IMR-90 (cell line): ENCODE measurements at regions not wholly inside any gene's neighbourhood (a gene's known extent, or its start where the extent isn't known, plus 50 kb on each side); places are given as distances from the start of the nearest gene placed in this dataset.
"Not testable (repeated sequence)": the region's sequence is repeated elsewhere in the genome, so short reads cannot be mapped to it uniquely, and the experiment has no call there.

ENCODE experiments used
- ATAC-seq: fragments of 200-7000 bp; cut with Tn5 transposase; 2 replicates; pipeline ENCODE4 v1.9.1; 2020; ENCODE audit warnings: low read depth, mild to moderate bottlenecking, moderate library complexity
- BruUV-seq: library from RNA; stranded (reverse); fragments of 400-500 nt; replicated peaks from 2 replicates; lab custom pipeline; 2021; lab: Mats Ljungman, UMichigan
- CTCF ChIA-PET: fragments of 300-600 bp; formaldehyde crosslinking; extraction: SDS; loops from one replicate; lab custom pipeline; 2021; ENCODE audit warnings: antibody characterized with exemption; lab: Yijun Ruan, JAX
- POLR2A ChIA-PET: fragments of 300-600 bp; sonication (Branson Sonifier 250); formaldehyde crosslinking; loops from one replicate; lab custom pipeline; 2022; ENCODE audit warnings: antibody characterized with exemption; ENCODE audit not compliant: unreplicated experiment; lab: Charles Lee
- DNase-seq: peaks from one replicate; pipeline ENCODE4 v3.0.0; 2013
- H2AFZ ChIP-seq: replicated peaks from 2 replicates; pipeline ENCODE3; 2013; ENCODE audit warnings: low read length, mild to moderate bottlenecking; ENCODE audit not compliant: poor library complexity
- H2AK5ac ChIP-seq: 2 replicates; pipeline ENCODE4 v1.6.1; 2013; ENCODE audit warnings: low read depth, low read length, inconsistent platforms
- H2AK9ac ChIP-seq: replicated peaks from 2 replicates; pipeline ENCODE3; 2013; ENCODE audit warnings: mild to moderate bottlenecking, low read depth, low read length, moderate library complexity; ENCODE audit not compliant: poor library complexity
- H2BK120ac ChIP-seq: 2 replicates; pipeline ENCODE4 v1.6.1; 2013; ENCODE audit warnings: low read depth, low read length, inconsistent platforms
- H2BK15ac ChIP-seq: 3 replicates; pipeline ENCODE4 v1.6.1; 2013; ENCODE audit warnings: low read depth, low read length, inconsistent platforms
- H2BK20ac ChIP-seq: 2 replicates; pipeline ENCODE4 v1.6.1; 2013; ENCODE audit warnings: low read depth, mild to moderate bottlenecking, inconsistent platforms, low read length, moderate library complexity
- H2BK5ac ChIP-seq: 2 replicates; pipeline ENCODE4 v1.6.1; 2013; ENCODE audit warnings: mild to moderate bottlenecking, low read depth, low read length, inconsistent platforms; ENCODE audit not compliant: poor library complexity, severe bottlenecking
- H3K14ac ChIP-seq: replicated peaks from 2 replicates; pipeline ENCODE4 v1.6.1; 2013; ENCODE audit warnings: low read depth, low read length, inconsistent platforms
- H3K18ac ChIP-seq: 2 replicates; pipeline ENCODE4 v1.6.1; 2013; ENCODE audit warnings: low read depth, low read length, control low read depth
- H3K23ac ChIP-seq: 2 replicates; pipeline ENCODE4 v1.6.1; 2013; ENCODE audit warnings: low read depth, low read length, inconsistent platforms
- H3K27ac ChIP-seq: 2 replicates; pipeline ENCODE4 v1.5.1; 2013; ENCODE audit warnings: mild to moderate bottlenecking, control low read depth, low read length; ENCODE audit not compliant: insufficient read depth
- H3K27me3 ChIP-seq: 2 replicates; pipeline ENCODE4 v1.6.1; 2013; ENCODE audit warnings: low read length; ENCODE audit not compliant: control insufficient read depth, insufficient read depth
- H3K36me3 ChIP-seq: 2 replicates; pipeline ENCODE4 v1.6.1; 2013; ENCODE audit warnings: low read length, mixed read lengths; ENCODE audit not compliant: control insufficient read depth, insufficient read depth
- H3K4ac ChIP-seq: 2 replicates; pipeline ENCODE4 v1.6.1; 2013; ENCODE audit warnings: low read depth, low read length, inconsistent platforms
- H3K4me1 ChIP-seq: 2 replicates; pipeline ENCODE4 v1.6.1; 2013; ENCODE audit warnings: low read length, mixed read lengths; ENCODE audit not compliant: control insufficient read depth, insufficient read depth
- H3K4me2 ChIP-seq: 2 replicates; pipeline ENCODE4 v1.6.1; 2013; ENCODE audit warnings: low read depth, mild to moderate bottlenecking, control low read depth, low read length, moderate library complexity
- H3K4me3 ChIP-seq: 2 replicates; pipeline ENCODE4 v1.5.1; 2013; ENCODE audit warnings: low read depth, mild to moderate bottlenecking, control low read depth, low read length, moderate library complexity; ENCODE audit not compliant: insufficient read depth
- H3K56ac ChIP-seq: 2 replicates; pipeline ENCODE4 v1.6.1; 2013; ENCODE audit warnings: low read length, inconsistent platforms; ENCODE audit not compliant: insufficient read depth; ENCODE audit errors: extremely low read depth
- H3K79me1 ChIP-seq, 2 experiments: 2 replicates each; pipeline ENCODE4 v1.6.1; 2013; ENCODE audit warnings: low read length in 2 of 2, inconsistent platforms in 1 of 2, low read depth in 1 of 2
- H3K9ac ChIP-seq: 2 replicates; pipeline ENCODE4 v1.6.1; 2013; ENCODE audit warnings: low read depth, low read length, control low read depth
- H3K9me1 ChIP-seq: 2 replicates; pipeline ENCODE4 v1.6.1; 2013; ENCODE audit warnings: low read length, inconsistent platforms; ENCODE audit not compliant: insufficient read depth
- H3K9me3 ChIP-seq: 2 replicates; pipeline ENCODE4 v1.6.1; 2013; ENCODE audit warnings: low read length; ENCODE audit not compliant: control insufficient read depth, insufficient read depth
- H4K20me1 ChIP-seq: 2 replicates; pipeline ENCODE4 v1.6.1; 2013; ENCODE audit warnings: low read length, inconsistent platforms; ENCODE audit not compliant: insufficient read depth
- H4K5ac ChIP-seq: 2 replicates; pipeline ENCODE4 v1.6.1; 2013; ENCODE audit warnings: mild to moderate bottlenecking, low read depth, low read length, control low read depth
- H4K8ac ChIP-seq, 2 experiments: 2 replicates each; pipeline ENCODE4 v1.6.1; 2013; ENCODE audit warnings: low read depth in 2 of 2, low read length in 2 of 2, control low read depth in 1 of 2, inconsistent platforms in 1 of 2
- H4K91ac ChIP-seq: 2 replicates; pipeline ENCODE4 v1.6.1; 2013; ENCODE audit warnings: low read depth, low read length, inconsistent platforms; ENCODE audit not compliant: insufficient read depth
- CEBPB ChIP-seq: IDR thresholded peaks from 2 replicates; pipeline ENCODE4 v1.6.1; 2012; ENCODE audit warnings: low read depth, low read length, improper control_type of control experiment
- RAD21 ChIP-seq: IDR thresholded peaks from 2 replicates; pipeline ENCODE4 v1.6.1; 2012; ENCODE audit warnings: low read length, improper control_type of control experiment
- RFX5 ChIP-seq: IDR thresholded peaks from 2 replicates; pipeline ENCODE4 v1.8.0; 2012; ENCODE audit warnings: low read depth, mild to moderate bottlenecking, low read length, moderate library complexity
- WGBS, 2 experiments: methylation state at CpG; one replicate each; pipeline versions ENCODE4 v1.1.5 to v1.1.7; 2013; ENCODE audit warnings: missing lambda C conversion rate in 2 of 2; ENCODE audit not compliant: insufficient read length in 1 of 2; ENCODE audit errors: extremely low coverage in 2 of 2; 5-methylcytosine and 5-hydroxymethylcytosine counted together
- dilution Hi-C: fragments of 300-500 bp; cut with HindIII; formaldehyde crosslinking; loops from one replicate; pipeline ENCODE4 v1.14.3; 2018; ENCODE audit warnings: low sequenced_read_pairs; ENCODE audit not compliant: unreplicated experiment
- in situ Hi-C: fragments of 300-500 bp; cut with MboI; formaldehyde crosslinking; loops from 3 replicates; pipeline ENCODE4 v1.14.3; 2019; ENCODE audit warnings: low sequenced_read_pairs, inconsistent platforms, mixed read lengths
- intact Hi-C: fragments of 100-400 bp; cut with micrococcal nuclease; formaldehyde crosslinking; loops from 2 replicates; pipeline ENCODE4 v1.10.0; 2022

- H3K56ac ChIP-seq, result no peak overlapping the region
- DNase-seq (no peak), ATAC-seq (no peak)
- intact Hi-C loops, result no loop called here
- H3K4me1 ChIP-seq, result no peaks in the 10 kb centered on the region
- H4K20me1 ChIP-seq, result no peaks in the 10 kb centered on the region
- H3K79me1 ChIP-seq, result no peaks in the 10 kb centered on the region
- no peak overlapping the region for H2AK9ac ChIP-seq
- no peak overlapping the region for H3K4ac ChIP-seq
- H2BK20ac ChIP-seq, result no peak overlapping the region
- H3K4me3 ChIP-seq, result no peak overlapping the region
- no peaks in the 10 kb centered on the region for H3K9me3 ChIP-seq
- no peak overlapping the region for H3K23ac ChIP-seq
- H4K91ac ChIP-seq, result no peak overlapping the region
- no peak overlapping the region for H3K27ac ChIP-seq
- BruUV-seq, result no TSS peak
- H4K5ac ChIP-seq, result no peak overlapping the region
- H3K9me1 ChIP-seq, result no peaks in the 10 kb centered on the region
- no peak overlapping the region for H3K9ac ChIP-seq
- no peak overlapping the region for H3K4me2 ChIP-seq
- no peak for TF ChIP-seq CEBPB
- TF ChIP-seq RAD21, result no peak
- no peak for TF ChIP-seq RFX5
- H2BK5ac ChIP-seq, result no peak overlapping the region
- no peak overlapping the region for H2AK5ac ChIP-seq
- CTCF ChIA-PET, result no interaction called here
- H3K18ac ChIP-seq, result no peak overlapping the region
- in situ Hi-C loops, result loop anchor here (25.0 kb wide), 1 partner anchor 605 kb away; no protein-coding TSS in a partner anchor
- no peaks in the 10 kb centered on the region for H3K36me3 ChIP-seq
- H2BK15ac ChIP-seq, result no peak overlapping the region
- no peak overlapping the region for H2AFZ ChIP-seq
- H4K8ac ChIP-seq, result no peak overlapping the region
- no CpG with 5 or more reads among the region's 2 CpGs for WGBS, 2 experiments
- H3K27me3 ChIP-seq, result no peaks in the 10 kb centered on the region
- dilution Hi-C loops, result no loop called here
- POLR2A ChIA-PET, result no interaction called here
- H2BK120ac ChIP-seq, result no peak overlapping the region
- no peak overlapping the region for H3K14ac ChIP-seq
Observed at GRCh38 chr17:27106982-27107360, 186.9 kb upstream of the WSB1 start.

- CTCF ChIA-PET, H3K4me1 ChIP-seq: not testable (repeated sequence)
Observed at GRCh38 chr17:27107386-27108328, 186.3 kb upstream of the WSB1 start.

More at GRCh38 chr17:27107386-27108328, 186.3 kb upstream of the WSB1 start:
- H3K9ac ChIP-seq, H3K27ac ChIP-seq, H3K56ac ChIP-seq, H3K4me3 ChIP-seq, H3K23ac ChIP-seq, ATAC-seq, H3K4me2 ChIP-seq, H3K36me3 ChIP-seq, H3K79me1 ChIP-seq, H2AFZ ChIP-seq, intact Hi-C loops, H4K20me1 ChIP-seq, H2BK120ac ChIP-seq, H4K8ac ChIP-seq, H4K91ac ChIP-seq, BruUV-seq, H4K5ac ChIP-seq, H3K27me3 ChIP-seq, H2AK9ac ChIP-seq, H2BK15ac ChIP-seq, H2AK5ac ChIP-seq, H3K14ac ChIP-seq, H3K18ac ChIP-seq, H3K4ac ChIP-seq, H3K9me1 ChIP-seq, H2BK20ac ChIP-seq, H3K9me3 ChIP-seq, DNase-seq, dilution Hi-C loops, H2BK5ac ChIP-seq, POLR2A ChIA-PET: not testable (repeated sequence)
- in situ Hi-C loops, result loop anchor here (25.0 kb wide), 1 partner anchor 605 kb away; no protein-coding TSS in a partner anchor
- WGBS, 2 experiments, result no CpG with 5 or more reads among the region's 2 CpGs
